ENCODE measurements at regions not wholly inside any gene's neighbourhood (a gene's known extent, or its start where the extent isn't known, plus 50 kb on each side); places are given as distances from the start of the nearest gene placed in this dataset.

DNA sequence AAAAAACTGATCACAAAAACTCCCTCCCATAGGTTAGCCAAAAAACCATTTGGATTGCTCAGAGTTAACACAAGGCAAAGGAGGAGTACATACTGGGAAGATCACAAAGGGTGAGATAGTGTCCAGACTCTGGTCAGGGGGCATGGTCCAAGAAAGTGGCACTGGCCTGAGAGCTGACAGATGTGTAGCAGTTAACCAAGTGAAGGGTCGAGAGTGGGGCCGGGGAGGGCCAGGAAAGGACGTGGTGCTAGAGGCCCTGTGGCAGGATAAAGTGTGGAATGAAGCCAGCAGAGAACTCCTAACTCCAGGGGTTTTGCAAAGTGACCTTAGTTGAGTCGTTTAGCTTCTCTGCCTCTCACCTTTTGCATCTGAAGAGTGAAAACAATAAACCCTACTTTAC lies 290.5 kb downstream of the FOXA2 start:
- no peak for DNase-seq
- no peaks in the 10 kb centered on the region for H3K4me1 ChIP-seq
- intact Hi-C loops (cut with DNase I) = no loop called here
- TF ChIP-seq EP300 (IDR thresholded peaks at IDR 0.05) = no peak
- no peak for TF ChIP-seq POLR2AphosphoS5 (IDR thresholded peaks at IDR 0.05)
- TF ChIP-seq POLR2A (IDR thresholded peaks at IDR 0.05) = no peak
- TF ChIP-seq, protein P1, sequence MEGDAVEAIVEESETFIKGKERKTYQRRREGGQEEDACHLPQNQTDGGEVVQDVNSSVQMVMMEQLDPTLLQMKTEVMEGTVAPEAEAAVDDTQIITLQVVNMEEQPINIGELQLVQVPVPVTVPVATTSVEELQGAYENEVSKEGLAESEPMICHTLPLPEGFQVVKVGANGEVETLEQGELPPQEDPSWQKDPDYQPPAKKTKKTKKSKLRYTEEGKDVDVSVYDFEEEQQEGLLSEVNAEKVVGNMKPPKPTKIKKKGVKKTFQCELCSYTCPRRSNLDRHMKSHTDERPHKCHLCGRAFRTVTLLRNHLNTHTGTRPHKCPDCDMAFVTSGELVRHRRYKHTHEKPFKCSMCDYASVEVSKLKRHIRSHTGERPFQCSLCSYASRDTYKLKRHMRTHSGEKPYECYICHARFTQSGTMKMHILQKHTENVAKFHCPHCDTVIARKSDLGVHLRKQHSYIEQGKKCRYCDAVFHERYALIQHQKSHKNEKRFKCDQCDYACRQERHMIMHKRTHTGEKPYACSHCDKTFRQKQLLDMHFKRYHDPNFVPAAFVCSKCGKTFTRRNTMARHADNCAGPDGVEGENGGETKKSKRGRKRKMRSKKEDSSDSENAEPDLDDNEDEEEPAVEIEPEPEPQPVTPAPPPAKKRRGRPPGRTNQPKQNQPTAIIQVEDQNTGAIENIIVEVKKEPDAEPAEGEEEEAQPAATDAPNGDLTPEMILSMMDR (IDR thresholded peaks at IDR 0.05) = no peak
- no peaks in the 10 kb centered on the region for H3K36me3 ChIP-seq
- no peak overlapping the region for H3K4me3 ChIP-seq
- no peak overlapping the region for H3K27ac ChIP-seq
- peaks cover 0 to 25% (median 0%) of the 10 kb centered on the region in 3 donors for H3K27me3 ChIP-seq
- no peaks in the 10 kb centered on the region for H3K9me3 ChIP-seq
- WGBS, 2 donors = 65 to 76% methylated on average over 4 of the region's 4 CpGs

DNA sequence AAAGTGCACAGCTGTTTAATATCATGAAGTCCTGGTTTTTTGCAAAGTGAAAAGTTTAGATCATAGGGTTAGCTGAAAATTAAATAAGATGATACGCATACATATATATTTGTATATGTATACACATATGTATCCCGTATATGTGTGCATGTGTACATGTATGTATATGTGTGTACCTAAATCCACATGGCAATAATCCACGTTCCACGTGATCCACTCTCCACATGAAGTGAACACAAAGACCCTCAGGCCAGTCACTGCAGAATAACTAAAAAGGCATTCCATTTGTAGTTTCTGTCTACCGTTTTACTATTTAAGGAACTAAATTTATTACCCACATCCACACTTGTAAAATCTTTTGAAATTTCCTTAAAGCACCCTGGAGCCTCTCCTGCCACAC lies 294.9 kb downstream of the FOXA2 start:
- intact Hi-C loops (cut with DNase I) = no loop called here
- Histone ChIP-seq H3K36me3 (no peaks in the 10 kb centered on the region), H3K4me1 (no peaks in the 10 kb centered on the region), H3K27ac (no peak overlapping the region), H3K27me3 (peaks cover 0 to 29% (median 0%) of the 10 kb centered on the region in 3 donors), H3K4me3 (no peak overlapping the region), H3K9me3 (no peaks in the 10 kb centered on the region)
- TF ChIP-seq POLR2AphosphoS5 (IDR thresholded peaks at IDR 0.05) = no peak
- TF ChIP-seq EP300 (IDR thresholded peaks at IDR 0.05) = no peak
- TF ChIP-seq, protein P1 (IDR thresholded peaks at IDR 0.05) = no peak
- no peak for TF ChIP-seq POLR2A (IDR thresholded peaks at IDR 0.05)
- no peak for DNase-seq
- 52 to 65% methylated on average over 5 of the region's 5 CpGs for WGBS, 2 donors

DNA sequence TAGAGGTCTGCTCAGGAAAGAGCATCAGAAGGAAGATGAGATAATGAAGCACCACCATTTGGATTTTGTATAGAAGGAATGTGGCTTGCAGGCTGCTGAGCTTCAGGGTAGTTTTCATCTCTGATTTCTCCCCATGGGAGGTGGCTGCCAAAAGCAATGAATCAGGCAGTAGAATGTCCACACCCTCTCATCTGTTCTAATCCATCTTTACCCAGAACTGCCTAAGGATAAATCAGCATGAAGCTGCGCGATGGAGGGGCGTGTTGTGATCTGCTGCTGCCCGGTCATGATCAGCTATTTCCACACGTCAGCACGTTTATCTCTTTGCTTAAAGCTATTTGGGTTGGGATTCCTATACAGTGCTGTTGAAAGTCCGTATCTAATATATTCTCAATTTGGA lies 295.4 kb downstream of the FOXA2 start:
- no peak for DNase-seq
- WGBS, 2 donors = 85 to 88% methylated on average over 7 of the region's 7 CpGs

DNA sequence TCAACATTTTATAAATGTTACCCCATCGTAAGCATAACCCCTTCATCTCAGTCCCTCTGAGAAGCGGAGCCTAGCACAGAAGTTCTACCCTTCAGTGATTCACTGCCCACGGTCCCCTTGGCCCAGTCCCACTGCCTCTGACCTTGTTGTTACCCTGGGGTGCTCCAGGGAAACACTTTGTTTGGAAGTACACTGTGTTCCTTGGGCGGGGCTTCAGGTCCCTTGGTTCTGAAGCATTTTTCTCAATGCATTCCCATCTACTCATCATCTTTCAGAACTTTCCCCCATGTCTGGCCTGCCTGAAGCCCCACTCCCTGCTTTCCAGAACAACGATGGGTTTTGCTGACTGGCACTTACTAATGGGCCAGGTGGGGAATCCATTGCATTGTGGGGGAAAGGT lies 296.2 kb downstream of the FOXA2 start:
- Histone ChIP-seq H3K4me1 (no peaks in the 10 kb centered on the region), H3K27ac (no peak overlapping the region), H3K27me3 (peaks cover 0 to 20% (median 0%) of the 10 kb centered on the region in 3 donors), H3K4me3 (no peak overlapping the region), H3K36me3 (no peaks in the 10 kb centered on the region), H3K9me3 (no peaks in the 10 kb centered on the region)
- 71 to 82% methylated on average over 5 of the region's 5 CpGs for WGBS, 2 donors
- TF ChIP-seq EP300 (IDR thresholded peaks at IDR 0.05) = no peak
- no peak for TF ChIP-seq POLR2AphosphoS5 (IDR thresholded peaks at IDR 0.05)
- TF ChIP-seq, protein P1 (IDR thresholded peaks at IDR 0.05) = no peak
- no peak for TF ChIP-seq POLR2A (IDR thresholded peaks at IDR 0.05)
- no peak for DNase-seq
- intact Hi-C loops (cut with DNase I) = no loop called here

More for the DNA sequence above, 295.4 kb downstream of the FOXA2 start:
- Histone ChIP-seq H3K4me3 (no peak overlapping the region), H3K27me3 (peaks cover 0 to 28% (median 0%) of the 10 kb centered on the region in 3 donors), H3K4me1 (no peaks in the 10 kb centered on the region), H3K9me3 (no peaks in the 10 kb centered on the region), H3K36me3 (no peaks in the 10 kb centered on the region), H3K27ac (no peak overlapping the region)
- TF ChIP-seq, protein P1 (IDR thresholded peaks at IDR 0.05) = no peak
- no peak for TF ChIP-seq POLR2A (IDR thresholded peaks at IDR 0.05)
- intact Hi-C loops (cut with DNase I) = no loop called here

DNA sequence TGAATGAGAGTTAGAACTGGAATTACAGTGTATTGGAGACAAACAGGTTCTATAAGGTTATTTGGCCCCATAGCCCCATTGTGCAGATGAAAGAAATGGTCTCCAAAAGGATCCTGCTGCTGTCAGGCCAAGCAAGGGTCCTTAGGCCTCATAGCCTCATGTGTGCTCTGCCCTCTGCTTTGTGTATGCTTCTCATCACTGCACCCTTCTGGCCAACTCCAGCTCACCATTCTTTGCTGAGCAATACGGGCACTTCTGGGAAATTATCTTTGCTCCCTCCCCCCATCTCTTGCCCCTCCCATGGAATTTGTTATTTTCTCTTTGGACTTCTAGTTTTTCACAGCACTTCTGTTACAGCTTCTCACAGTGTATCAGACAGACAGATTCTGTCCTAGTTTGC lies 298.8 kb downstream of the FOXA2 start:
- Histone ChIP-seq H3K27ac (no peak overlapping the region), H3K27me3 (peaks cover 0 to 14% (median 0%) of the 10 kb centered on the region in 3 donors), H3K9me3 (no peaks in the 10 kb centered on the region), H3K4me1 (no peaks in the 10 kb centered on the region), H3K4me3 (no peak overlapping the region), H3K36me3 (no peaks in the 10 kb centered on the region)
- intact Hi-C loops (cut with DNase I) = no loop called here
- DNase-seq = no peak
- TF ChIP-seq POLR2A (IDR thresholded peaks at IDR 0.05) = no peak
- TF ChIP-seq, protein P1 (IDR thresholded peaks at IDR 0.05) = no peak
- TF ChIP-seq EP300 (IDR thresholded peaks at IDR 0.05) = no peak
- TF ChIP-seq POLR2AphosphoS5 (IDR thresholded peaks at IDR 0.05) = no peak
- 12 to 46% methylated on average over 1 of the region's 1 CpG for WGBS, 2 donors

Data from sigmoid colon (tissue), 6 donors.